Activated CD8-positive, alpha-beta T cell treated with anti-CD3 and anti-CD28 coated beads for 36 hours (primary cell): ENCODE measurements at regions not wholly inside any gene's neighbourhood (a gene's known extent, or its start where the extent isn't known, plus 50 kb on each side); places are given as distances from the start of the nearest gene placed in this dataset.

ENCODE experiments used
- ATAC-seq: fragments of 200-7000 bp; cut with Tn5 transposase; one replicate; pipeline ENCODE4 v1.10.0; 2021; ENCODE audit warnings: mild to moderate bottlenecking, moderate library complexity
- CTCF ChIA-PET: fragments of 350-600 bp; sonication (Branson Sonifier 250); formaldehyde crosslinking; loops from one replicate; lab custom pipeline; 2021; ENCODE audit warnings: antibody characterized with exemption; lab: Charles Lee
- POLR2A ChIA-PET: fragments of 350-600 bp; sonication (Branson Sonifier 250); formaldehyde crosslinking; loops from one replicate; lab custom pipeline; 2021; ENCODE audit warnings: antibody characterized with exemption; lab: Charles Lee
- DNase-seq: peaks from one replicate; pipeline ENCODE4 v3.0.0-alpha.2; 2020
- H3K27ac Mint-ChIP-seq: one replicate; pipeline ENCODE4 v1.8.0; 2021; ENCODE audit warnings: mild to moderate bottlenecking, mixed read lengths
- H3K27me3 Mint-ChIP-seq: one replicate; pipeline ENCODE4 v1.8.0; 2021; ENCODE audit warnings: mixed read lengths
- H3K36me3 Mint-ChIP-seq: one replicate; pipeline ENCODE4 v1.8.0; 2021; ENCODE audit warnings: low read depth, mixed read lengths
- H3K4me1 Mint-ChIP-seq: one replicate; pipeline ENCODE4 v1.8.0; 2021; ENCODE audit warnings: low read depth, mixed read lengths
- H3K4me3 Mint-ChIP-seq: one replicate; pipeline ENCODE4 v1.8.0; 2021; ENCODE audit warnings: mild to moderate bottlenecking, moderate library complexity, mixed read lengths
- H3K9me3 Mint-ChIP-seq: one replicate; pipeline ENCODE4 v1.8.0; 2021; ENCODE audit warnings: mixed read lengths
- intact Hi-C: fragments of 100-400 bp; cut with micrococcal nuclease; formaldehyde crosslinking; loops from one replicate; pipeline ENCODE4 v1.10.0; 2022
- TF ChIP-seq, protein P1 (sequence below): fragments of 200-600 bp; IDR thresholded peaks from one replicate; pipeline ENCODE4 v1.8.0; 2022; ENCODE audit warnings: antibody characterized with exemption, mild to moderate bottlenecking

DNA sequence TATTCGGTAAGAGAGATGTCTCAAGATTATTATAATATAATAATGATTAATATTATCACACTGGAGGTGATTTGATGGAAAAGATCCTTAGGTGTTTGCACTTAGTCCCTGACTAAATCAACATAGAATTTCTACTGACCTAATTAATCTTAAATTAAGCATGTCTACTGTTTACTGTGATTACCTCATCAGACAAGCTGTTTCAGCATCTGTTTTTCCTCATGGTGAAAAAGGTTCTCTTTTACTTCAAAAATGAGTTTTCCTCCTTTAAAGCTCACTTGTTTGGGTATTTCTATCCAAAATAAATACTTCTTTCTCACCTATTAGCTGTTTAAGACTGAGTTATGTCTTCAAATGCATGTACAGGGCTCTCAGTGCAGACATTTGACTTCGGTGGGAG lies 407.8 kb downstream of the NKX6-1 start:
- TF ChIP-seq, protein P1, sequence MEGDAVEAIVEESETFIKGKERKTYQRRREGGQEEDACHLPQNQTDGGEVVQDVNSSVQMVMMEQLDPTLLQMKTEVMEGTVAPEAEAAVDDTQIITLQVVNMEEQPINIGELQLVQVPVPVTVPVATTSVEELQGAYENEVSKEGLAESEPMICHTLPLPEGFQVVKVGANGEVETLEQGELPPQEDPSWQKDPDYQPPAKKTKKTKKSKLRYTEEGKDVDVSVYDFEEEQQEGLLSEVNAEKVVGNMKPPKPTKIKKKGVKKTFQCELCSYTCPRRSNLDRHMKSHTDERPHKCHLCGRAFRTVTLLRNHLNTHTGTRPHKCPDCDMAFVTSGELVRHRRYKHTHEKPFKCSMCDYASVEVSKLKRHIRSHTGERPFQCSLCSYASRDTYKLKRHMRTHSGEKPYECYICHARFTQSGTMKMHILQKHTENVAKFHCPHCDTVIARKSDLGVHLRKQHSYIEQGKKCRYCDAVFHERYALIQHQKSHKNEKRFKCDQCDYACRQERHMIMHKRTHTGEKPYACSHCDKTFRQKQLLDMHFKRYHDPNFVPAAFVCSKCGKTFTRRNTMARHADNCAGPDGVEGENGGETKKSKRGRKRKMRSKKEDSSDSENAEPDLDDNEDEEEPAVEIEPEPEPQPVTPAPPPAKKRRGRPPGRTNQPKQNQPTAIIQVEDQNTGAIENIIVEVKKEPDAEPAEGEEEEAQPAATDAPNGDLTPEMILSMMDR: no peak
- no peaks in the 10 kb centered on the region for H3K36me3 Mint-ChIP-seq
- intact Hi-C loops: no loop called here
- peaks cover 1% of the 10 kb centered on the region for H3K27me3 Mint-ChIP-seq
- no peak overlapping the region for H3K27ac Mint-ChIP-seq
- no peak overlapping the region for H3K4me3 Mint-ChIP-seq
- ATAC-seq (no peak), DNase-seq (no peak)
- CTCF ChIA-PET: no interaction called here
- H3K4me1 Mint-ChIP-seq: no peaks in the 10 kb centered on the region
- H3K9me3 Mint-ChIP-seq: no peaks in the 10 kb centered on the region
- POLR2A ChIA-PET: no interaction called here

DNA sequence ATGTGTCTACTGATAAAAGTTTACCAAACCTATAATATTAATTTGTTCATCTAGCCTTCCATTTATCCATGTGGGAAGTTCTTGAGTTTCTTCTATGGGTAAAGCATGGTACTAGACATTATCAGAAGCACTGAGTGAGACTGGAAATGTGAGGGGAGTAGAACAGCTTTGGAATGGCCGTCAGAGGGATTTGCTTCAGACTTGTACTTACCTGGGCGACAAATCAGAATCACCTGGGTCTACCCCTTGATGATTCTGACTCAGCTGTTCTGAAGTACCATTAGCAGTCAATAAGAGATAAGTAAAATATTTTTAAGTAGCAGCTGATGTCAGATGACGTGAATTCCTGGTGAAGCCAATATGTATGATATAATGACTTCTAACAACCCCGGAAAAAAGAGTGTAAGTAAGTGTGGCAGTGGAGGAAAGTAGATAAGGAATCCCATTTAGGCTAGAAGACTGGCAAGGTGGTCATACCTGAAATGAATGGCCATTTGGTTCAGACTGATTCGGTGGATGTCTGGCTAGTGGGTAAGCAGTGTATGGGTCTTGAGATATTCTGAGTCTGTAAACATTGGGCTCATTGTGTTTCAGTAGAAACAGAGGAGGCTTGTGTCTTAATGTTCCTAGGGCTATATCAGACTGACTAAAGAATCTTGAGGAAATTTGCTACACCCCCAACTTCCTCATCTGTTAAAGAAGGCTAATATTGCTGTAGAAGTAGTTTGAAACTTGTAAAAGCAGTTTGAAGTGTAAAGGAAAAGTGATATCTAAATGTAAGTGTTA lies 409.2 kb downstream of the NKX6-1 start:
- ChIA-PET POLR2A (no interaction called here), CTCF (no interaction called here)
- Mint-ChIP-seq H3K4me1 (no peaks in the 10 kb centered on the region), H3K36me3 (no peaks in the 10 kb centered on the region), H3K27ac (no peak overlapping the region), H3K27me3 (peaks cover 1% of the 10 kb centered on the region), H3K4me3 (no peak overlapping the region), H3K9me3 (no peaks in the 10 kb centered on the region)
- DNase-seq (no peak), ATAC-seq (no peak)
- intact Hi-C loops: no loop called here
- TF ChIP-seq, protein P1: no peak

DNA sequence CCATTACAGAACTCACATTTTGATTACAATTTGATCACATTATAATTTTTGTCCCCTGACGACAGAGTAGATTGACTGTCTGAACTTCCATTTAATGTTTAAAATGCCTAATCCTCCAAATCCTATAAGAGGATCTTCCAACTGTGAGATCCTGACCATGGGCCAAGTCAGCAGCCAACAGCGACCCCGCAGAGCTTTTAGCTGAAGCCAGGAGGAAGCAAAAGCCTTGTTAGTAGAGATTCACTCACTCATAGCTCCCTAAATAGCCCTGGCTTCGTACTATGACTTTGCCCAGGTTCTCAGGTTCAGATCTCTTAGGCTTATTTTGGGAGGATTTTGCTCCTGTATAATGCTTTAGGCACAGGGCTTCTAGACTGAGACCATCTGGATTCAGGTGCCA lies 413.1 kb downstream of the NKX6-1 start:
- Mint-ChIP-seq H3K4me1 (no peaks in the 10 kb centered on the region), H3K36me3 (no peaks in the 10 kb centered on the region), H3K27me3 (no peaks in the 10 kb centered on the region), H3K4me3 (no peak overlapping the region), H3K9me3 (no peaks in the 10 kb centered on the region), H3K27ac (no peak overlapping the region)
- ChIA-PET CTCF (no interaction called here), POLR2A (no interaction called here)
- no peak for ATAC-seq
- TF ChIP-seq, protein P1: no peak
- DNase-seq: no peak
- intact Hi-C loops: no loop called here

DNA sequence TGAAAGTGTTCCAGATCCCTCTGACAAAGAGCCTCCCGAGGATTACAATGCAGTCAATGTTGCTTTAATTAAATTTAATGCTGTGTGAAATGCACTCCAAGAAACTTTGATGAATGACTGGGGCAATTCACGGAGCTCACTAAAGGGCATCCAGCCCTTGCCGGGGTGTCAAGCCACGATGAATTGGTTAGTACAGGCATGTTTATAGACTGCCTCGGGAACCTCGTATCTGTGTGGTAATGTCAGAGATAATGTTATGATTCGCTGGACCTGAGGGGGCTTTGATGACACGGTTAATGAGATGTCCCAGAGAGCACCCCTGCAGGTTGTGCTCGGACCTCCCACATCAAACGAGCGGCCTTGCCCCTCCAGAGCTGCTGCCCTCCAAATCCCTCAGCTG lies 428.8 kb downstream of the NKX6-1 start:
- intact Hi-C loops: no loop called here
- CTCF ChIA-PET: no interaction called here
- POLR2A ChIA-PET: no interaction called here

DNA sequence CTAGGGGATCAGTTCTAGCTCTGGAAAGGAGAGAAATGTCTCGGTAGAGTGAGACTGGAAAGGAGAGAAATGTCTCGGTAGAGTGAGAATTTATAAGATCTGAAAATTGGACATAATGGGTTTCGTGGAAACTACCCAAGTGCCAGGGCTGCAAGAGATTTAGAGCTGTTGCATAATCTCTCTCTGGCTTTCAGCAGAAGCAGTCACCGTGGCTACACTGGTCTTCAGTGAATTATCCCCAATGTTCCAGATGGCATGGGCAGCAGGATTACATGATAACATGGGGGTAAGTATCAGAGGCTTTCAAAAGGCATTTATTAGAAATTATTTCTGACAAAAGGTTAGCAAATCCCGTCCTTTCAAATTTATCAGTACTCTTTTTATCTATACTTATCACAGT lies 435.5 kb downstream of the NKX6-1 start:
- POLR2A ChIA-PET: no interaction called here
- no peak for ATAC-seq
- H3K9me3 Mint-ChIP-seq: no peaks in the 10 kb centered on the region
- DNase-seq: no peak
- no peaks in the 10 kb centered on the region for H3K36me3 Mint-ChIP-seq
- no peaks in the 10 kb centered on the region for H3K4me1 Mint-ChIP-seq
- CTCF ChIA-PET: interaction anchor here (0.6 kb wide), 1 partner anchor 29 kb away, joined by 3 read pairs; no protein-coding TSS in a partner anchor
- TF ChIP-seq, protein P1: no peak
- H3K4me3 Mint-ChIP-seq: no peak overlapping the region
- H3K27me3 Mint-ChIP-seq: peaks cover 1% of the 10 kb centered on the region
- H3K27ac Mint-ChIP-seq: no peak overlapping the region
- intact Hi-C loops: no loop called here

More for the DNA sequence above, 428.8 kb downstream of the NKX6-1 start:
- no peak for ATAC-seq
- Mint-ChIP-seq H3K4me3 (no peak overlapping the region), H3K27ac (no peak overlapping the region), H3K9me3 (no peaks in the 10 kb centered on the region), H3K36me3 (no peaks in the 10 kb centered on the region), H3K27me3 (peaks cover 2% of the 10 kb centered on the region), H3K4me1 (no peaks in the 10 kb centered on the region)
- no peak for DNase-seq
- TF ChIP-seq, protein P1: no peak
